NCI-H1105 treated with DMSO at 0.1 percent for 48 hours (cell line): ENCODE measurements at regions not wholly inside any gene's neighbourhood (a gene's known extent, or its start where the extent isn't known, plus 50 kb on each side); places are given as distances from the start of the nearest gene placed in this dataset.

Source experiments
- DNase-seq: peaks from one replicate; lab custom pipeline; 2025; lab: John Stamatoyannopoulos, UW

DNA sequence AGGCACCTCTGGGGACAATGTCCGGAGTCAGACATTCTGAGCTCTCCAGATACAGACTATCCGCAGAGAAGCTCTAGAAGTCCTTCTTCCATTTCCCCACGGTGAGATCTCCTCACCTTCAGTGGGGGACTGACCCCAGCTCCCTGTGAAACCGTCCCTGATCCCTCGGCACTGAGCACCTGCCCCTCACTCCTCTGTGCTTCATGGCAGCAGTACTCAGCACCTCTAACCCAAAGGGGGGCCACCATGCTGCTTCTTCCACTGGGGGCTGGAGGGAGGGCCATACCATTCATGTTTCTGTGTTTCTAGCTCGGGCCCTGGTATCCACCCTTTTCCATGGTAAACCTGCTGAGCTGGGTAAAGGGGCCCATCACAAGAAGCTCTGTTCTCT, 321.7 kb downstream of the BRD1 start:
- no peak for DNase-seq

DNA sequence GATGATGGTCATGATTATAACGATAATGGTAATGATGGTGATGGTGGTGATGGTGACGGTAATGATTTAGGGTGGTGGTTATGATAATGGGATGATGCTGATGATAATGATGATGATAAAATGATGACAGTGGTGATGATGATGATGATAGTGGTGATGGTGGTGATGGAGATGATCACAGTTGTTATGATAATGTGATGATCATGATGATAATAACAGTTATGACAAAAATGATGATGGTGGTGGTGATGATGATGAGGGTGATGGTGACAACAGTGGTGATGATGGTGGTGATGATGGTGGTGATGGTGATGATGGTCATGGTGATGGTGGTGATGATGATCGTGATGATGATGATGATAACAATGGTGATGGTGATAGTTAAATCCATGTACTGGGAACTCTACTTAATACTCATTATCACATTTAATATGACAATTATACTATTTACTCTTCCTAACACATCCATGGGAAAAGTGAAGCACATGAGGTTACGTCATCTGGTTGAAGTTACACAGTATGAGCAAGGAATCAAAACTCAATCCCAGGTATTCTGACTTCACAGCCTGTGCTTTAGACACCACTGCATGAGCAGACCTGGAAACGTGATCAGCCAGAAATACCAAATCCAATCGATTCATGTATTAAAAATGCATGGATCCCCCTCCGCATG, 322.2 kb downstream of the BRD1 start:
- DNase-seq = no peak

DNA sequence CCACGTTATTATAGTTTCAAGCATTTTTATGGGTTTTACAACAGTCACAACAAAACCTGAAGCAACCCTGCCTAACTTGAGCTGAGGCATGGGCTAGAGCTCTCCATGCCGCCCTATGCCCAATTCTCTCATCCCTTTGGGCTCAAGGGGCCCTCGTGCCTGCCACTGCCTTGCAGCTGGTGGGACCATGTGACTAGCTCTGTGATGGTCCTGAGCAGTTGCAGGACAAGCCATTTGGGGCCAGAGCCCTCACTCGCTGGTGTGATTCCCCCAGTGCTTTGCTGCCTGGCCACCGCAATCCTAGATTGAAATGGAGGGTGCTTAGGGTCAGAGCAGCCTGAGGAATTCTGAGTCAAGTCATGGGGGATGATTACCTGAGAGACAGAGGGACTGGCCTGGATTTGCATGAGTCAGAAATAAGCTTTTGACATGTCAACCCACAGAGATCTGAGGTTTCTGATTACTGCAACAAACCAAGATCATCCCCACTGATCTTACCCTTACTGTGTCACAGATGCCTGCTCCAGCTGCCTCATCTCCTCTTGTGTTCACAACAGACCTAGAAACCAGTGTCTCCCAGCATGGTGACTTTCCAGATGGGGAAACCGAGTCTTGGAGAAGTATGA, 323.7 kb downstream of the BRD1 start:
- DNase-seq = no peak

DNA sequence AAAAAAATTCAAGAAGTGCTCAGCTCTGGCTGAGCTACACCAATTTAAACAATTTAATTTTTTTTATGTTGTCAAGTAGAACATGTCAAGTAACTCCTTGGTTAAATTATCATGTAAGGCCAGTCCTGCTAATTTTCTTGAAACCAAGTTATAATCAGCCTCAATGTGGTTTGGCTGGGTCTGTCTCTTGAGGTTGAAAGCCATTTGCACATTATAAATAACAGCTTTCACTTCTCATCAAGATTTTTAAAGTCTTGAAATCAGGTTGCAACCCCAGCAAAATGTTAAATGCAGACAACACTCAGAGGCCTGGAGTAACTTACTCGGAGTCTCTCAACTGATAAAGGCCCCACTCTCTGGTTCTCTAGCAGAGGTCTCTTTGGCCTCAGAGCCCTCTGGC, 324.4 kb downstream of the BRD1 start:
- no peak for DNase-seq

DNA sequence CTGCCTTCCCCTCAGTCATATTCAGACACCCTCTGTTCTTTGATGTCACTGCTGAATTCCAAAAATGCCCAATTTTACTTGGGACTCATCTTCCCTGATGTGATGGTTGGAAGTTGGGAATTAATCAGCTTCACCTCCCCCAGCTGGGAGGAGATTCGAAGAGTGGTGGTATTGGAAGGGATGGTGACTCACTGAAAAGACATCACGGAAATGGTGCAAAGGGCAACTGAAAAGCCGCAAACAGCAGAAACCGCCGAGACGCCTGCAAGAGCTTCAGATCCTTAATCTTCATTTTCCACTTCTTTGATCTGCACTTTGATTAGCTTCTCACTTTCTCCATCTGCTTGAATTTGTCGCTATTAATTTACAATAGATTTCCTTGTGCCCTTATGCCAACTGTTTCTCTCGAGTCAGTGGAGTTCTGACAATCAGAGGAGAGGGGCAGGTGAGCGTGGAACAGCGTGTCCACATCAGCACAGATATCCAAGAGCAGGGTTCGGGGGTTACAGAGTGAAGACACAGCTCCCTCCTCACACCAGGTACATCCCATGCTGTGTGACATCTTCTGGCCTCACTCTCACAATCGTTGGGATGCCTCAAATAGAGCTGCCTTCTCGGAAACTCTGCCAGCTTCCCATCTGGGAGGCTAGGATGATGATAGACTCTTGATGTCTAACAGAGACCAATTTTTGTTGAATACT, 325.4 kb downstream of the BRD1 start:
- DNase-seq = no peak

DNA sequence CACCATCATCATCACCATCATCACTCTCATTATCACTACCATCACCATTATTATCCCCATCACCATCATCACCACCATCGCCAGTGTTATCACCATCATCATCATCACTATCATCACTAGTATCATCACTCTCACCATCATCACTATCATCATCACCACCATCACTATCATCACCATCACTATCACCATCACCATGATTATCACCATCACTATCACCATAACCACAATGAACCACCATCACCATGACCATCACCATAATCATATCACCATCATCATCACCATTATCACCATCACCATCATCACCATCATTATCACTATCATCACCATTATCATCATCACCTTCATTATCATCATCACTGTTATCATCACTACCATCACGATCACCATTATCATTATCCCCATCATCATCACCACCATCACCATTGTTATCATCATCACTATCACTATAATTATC, 326.7 kb downstream of the BRD1 start:
- no peak for DNase-seq

DNA sequence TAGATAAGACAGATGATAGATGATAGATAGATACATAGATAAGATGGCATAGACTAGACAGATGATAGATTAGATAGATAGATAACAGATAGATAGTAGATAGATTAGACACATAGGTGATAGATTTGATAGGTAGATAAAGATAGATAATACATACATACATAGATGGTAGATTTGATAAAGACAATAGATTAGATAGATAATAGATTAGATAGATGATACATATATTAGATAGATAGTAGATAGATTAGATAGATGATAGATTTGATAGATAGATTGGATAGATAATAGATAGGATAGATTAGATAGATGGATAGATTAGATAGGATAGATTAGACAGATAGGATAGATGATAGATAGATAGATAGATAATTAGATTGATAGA, 327.6 kb downstream of the BRD1 start:
- DNase-seq = no peak

DNA sequence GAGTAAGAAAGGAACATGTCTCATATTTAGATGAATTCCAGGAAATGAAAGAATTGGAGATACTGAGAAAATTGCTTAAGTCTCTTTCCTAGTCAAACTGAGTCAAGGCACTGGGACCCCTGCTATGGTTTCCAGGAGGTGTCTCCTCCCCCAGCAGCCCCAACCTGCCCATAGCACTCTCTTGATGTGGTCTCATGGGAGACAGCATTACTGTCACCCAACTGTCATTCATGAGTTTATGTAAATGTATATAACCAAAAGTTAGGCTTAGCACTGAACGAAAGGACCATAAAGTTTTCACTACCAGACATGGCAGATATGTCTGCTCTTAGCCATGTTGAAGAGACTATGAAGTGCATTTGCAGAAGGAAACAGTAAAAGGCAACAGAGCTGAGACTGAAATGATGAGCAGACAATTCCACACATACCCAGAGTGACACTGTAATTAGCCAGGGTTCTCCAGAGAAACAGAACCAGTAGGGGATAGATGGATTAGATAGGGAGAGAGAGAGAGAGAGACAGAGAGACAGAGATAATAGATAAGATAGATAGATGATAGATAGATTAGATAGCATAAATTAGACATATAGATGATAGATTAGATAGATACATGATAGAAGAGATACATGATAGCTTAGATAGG, 328.1 kb downstream of the BRD1 start:
- no peak for DNase-seq

DNA sequence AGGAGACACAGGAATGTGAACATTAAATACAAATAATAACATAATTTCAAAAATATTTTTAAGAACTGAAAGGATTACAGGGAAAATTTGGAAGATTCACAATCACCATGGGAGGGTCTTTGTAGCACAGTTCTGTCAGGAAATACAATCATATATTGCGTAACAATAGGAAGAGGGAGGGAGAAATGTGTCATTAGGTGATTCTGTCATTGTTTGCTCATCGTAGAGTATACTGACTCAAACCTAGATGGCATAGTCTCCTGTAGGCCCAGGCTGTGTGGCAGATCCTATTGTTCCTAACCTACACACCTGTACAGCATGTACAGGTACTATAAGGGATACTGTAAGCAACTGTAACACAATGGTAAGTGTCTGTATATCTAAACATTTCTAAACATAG, 330.4 kb downstream of the BRD1 start:
- DNase-seq = no peak

DNA sequence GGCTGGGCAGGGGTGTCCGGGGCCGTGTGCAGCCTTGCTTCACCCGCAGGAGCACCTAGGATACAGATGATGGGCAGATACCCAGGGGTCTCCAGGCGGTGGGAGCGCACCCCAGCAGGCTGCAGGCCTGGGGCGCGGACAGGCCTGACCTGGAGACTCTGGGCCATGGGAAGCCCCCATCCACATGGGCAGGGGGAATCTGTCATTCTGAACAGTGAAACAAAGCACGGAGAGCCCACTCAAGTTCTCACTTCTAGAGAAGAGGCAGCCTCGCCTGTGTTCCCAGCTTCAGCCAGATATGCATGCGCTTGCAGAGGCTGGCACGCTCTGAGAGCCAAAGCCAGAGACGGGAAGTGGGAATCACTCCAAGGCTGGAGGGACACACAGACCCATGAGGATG, 333.1 kb downstream of the BRD1 start:
- DNase-seq = no peak

DNA sequence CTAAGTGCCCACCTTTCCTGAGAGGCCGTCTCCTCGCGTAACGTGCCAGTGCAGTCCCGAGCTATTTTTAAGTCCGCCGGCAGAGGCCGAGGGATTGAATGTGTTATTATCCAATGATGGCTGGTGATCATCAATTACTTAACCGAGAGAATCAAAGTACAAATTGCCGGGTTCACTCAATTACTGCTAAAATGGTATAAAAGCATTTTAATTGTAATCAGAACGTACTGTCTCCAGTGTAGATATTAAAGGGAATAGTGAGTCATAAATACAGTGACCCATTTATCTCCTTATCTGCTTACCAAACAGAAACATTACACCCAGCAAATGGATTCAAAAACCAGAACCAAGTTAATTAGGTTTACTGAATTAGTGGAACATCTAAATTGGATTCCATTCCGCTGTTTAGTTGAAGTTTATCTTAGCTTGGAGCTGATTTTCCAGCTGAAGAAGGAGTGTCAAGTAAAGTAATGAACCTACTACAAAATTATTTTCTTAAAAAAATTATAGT, 334.9 kb downstream of the BRD1 start:
- DNase-seq = no peak

DNA sequence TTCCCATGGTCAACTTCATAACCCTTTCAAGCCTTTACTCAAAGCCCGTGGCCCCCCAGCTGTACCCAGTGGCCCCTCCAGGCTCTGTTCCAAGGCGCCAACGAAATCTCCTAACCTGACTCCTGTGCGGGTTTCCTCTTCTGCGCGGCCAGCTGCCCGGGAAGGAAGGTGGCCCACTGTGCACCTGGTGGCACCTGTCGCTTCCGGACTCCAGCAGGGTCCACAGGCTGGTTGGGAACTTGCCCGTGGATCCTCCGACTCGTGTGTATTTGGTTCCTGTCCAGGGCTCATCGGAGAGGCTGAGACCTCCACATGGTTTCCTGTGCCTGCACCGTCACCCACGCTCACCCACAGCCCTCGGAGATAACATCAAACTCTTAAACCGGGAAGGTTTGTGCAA, 335.4 kb downstream of the BRD1 start:
- DNase-seq = no peak

DNA sequence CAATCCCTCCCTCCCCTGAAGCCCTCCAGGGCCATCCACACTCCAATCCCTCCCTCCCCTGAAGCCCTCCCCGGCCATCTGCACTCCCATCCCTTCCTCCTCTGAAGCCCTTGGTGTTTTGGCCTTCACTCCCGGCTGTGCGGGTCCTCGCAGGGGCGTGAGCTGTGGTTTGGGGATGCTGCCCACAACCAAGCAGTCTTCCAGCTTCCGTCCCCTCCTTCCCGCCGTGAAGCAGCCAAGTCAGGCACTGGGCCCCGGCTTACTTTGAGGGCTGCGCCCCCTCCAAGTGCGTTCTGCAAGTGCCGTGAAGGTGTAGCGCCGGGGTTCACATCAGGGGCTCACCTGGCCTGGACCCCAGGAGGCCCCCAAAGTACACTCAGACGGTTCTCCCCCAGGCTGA, 335.9 kb downstream of the BRD1 start:
- DNase-seq = no peak

DNA sequence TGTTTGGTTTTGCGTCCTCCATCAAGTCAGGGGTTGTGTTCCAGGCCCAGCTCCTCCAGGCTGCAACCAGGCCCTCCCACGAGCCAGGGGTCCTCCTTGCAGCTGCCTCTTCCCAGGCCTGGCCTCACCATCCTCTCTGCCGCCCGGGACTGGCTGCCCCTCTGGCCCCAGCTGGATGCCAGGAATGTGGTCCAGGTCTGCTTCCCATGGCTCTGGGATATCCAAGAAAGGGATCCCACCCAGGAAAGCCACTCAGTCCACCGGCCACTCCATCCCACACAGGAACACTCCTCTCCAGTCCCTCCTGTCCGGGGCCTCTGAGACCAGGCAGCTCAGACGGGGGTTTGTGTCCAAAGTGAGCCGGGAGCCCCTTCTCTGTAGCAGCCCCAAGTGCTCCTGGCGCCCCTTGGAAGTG, 336.4 kb downstream of the BRD1 start:
- no peak for DNase-seq

DNA sequence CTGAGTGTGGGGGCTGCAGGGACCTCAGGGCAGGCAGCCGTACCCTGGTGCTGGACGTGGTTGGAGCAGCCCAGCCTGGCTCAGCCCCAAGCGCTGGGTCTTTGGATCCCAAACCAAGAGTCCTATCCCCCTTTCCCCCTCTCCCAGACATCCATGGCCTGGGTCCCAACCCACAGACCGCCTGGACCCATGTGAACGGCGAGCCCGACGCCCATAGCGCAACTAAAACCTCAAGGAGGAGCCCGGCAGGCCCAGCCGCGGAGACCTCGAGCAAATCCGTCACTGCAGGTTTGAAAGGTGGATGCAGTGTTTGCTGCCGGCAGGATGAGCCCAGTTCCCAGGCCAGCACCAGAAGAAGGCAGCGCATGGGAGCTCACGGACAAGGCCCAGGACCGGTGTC, 337.0 kb downstream of the BRD1 start:
- no peak for DNase-seq

DNA sequence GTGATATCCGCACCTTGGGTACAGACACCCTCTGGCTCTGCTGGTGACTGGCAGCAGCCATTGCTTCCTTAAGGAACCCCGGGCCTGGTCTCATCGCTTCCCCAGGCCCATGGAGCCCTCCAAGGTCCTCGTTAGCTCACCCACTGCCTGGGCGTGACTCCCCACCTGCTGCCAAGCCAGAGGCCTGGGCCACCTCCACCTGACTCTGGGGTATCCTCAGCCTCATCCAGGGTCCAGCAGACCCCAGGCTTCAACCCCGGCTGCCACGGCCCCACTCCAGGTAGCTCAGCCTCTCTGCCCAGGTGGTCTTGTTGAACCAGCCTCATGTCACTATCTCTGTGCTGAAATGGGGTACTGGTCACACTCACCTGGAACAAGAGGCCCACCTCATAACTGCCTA, 337.9 kb downstream of the BRD1 start:
- no peak for DNase-seq

DNA sequence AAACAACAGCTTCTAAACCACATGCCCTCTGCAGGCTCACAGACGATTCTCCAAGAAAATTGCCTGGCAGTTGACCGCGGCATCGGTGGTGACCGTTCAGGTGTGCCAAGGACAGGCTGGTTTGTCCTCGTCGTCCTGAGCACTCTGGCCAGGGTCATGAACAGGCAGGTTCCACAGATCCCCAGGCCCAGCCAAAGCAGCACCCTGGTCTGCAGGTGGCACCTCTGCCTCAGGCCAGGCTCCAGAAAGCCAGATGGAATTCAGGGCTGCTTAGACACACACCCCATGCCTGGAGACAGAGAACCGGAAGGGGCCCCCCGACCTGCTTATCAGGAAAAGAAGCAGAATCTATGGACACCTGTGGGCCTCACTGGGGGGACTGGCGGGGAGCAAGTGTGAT, 338.7 kb downstream of the BRD1 start:
- no peak for DNase-seq

DNA sequence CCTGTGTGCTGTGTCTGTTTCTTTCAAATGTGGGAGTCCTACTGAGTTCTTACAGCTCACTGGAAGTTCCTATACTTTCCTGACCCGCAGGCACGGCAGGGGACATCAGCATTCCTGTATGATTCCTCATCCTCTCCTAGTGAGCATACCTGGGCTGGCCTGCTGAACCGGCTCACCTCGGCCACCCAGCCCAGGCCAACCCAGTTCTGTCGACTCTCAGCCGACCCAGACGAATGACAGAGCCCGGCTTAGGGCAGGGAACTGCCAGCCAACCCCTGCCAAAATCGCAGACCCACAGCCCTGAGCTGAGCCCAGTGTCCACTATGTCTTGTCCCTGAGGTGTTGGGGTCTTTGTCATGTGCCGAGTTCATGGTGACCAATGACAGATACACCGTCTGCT, 339.7 kb downstream of the BRD1 start:
- no peak for DNase-seq

DNA sequence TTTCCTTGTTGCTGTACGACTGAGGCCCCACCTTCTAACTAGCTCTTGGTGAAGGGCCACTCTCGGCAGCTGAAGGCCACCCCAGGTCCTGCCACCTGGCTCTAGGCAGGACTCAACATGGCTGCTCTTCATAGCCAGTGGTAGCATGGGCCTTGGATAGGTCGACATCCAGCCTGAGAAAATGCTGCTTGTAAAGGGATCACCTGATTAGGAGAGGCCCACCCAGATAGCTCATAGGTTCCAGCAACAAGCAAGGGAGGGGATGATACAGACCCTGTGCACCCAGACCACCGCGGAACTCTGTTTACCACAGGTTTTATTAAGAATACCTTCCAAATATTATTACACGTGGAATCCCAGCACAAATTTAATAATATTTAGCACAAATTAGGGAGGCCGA, 341.4 kb downstream of the BRD1 start:
- DNase-seq = no peak

DNA sequence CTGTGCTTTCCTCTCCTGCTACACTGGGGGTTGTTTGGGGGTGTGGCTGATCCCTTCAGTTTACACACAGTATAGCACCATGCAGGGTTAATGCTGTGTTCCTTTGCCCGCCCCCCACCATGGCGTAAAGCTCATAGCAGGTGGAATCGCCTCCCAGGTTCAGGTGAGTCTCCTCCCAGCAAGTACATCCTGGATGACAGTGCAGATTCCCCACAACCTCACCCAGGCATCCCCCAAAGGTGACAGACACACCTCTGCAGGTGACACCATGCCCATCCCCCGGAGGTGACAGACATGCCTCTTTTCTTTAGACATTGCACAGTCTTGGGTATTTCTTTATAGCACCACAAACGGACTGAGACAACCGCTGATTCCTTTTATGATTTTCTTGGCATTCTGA, 343.7 kb downstream of the BRD1 start:
- no peak for DNase-seq

DNA sequence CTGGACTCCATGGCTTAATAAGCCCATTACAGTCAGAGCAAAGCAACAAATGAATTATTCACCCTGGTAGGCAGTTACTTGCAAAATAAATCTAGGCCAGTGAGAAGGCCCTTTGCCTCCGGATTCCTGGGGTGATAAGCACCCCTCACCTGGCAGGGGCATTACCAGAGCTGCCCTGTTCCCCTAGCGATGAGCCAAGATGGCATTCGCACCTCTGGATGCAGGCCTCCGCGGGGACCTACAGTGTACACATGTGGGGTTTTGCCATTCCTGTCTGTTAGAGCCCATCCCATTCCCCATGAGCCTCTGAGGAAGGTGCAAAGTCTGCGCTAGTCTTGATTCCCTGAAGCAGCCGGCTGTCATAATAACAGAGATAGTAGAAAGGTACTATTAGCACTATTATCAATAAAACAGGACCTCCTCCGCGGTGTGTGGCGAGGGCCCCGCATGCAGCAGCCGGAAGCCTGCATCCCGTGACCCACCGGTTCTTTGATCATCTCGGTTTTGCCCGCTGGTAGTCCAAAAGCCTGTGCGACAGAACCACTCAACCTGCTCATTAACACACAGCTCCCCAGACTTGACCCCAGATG, 344.3 kb downstream of the BRD1 start:
- DNase-seq = no peak

DNA sequence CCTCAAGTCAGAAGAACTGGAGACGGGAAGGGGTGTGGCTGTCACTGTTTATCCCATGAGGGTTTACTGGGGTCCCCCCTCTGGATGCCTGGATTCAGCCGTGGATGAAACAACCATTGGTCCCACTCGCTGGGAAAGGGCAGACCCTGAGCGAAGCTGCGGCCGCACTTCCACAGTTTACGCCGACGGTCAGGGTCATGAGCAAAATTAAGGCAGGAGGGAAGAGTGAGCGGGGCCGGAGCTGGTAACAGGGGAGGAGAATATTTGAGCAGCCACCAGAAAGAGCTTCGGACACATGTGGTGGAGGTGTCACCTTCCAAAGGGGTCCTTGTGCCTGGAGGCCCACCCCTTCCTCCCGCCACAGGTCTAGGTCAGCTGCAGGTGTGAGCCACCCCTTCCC, 344.9 kb downstream of the BRD1 start:
- DNase-seq = no peak
